Adrenal gland (tissue), 5 donors: ENCODE measurements at regions not wholly inside any gene's neighbourhood (a gene's known extent, or its start where the extent isn't known, plus 50 kb on each side); places are given as distances from the start of the nearest gene placed in this dataset.

Experiments
- POLR2A ChIP-seq, 2 donors: fragments of 450-650 bp; IDR thresholded peaks; one replicate each; pipeline ENCODE4 v1.6.1; 2017; ENCODE audit warnings: antibody characterized with exemption in 2 of 2, mild to moderate bottlenecking in 2 of 2, moderate library complexity in 1 of 2
- TF ChIP-seq, protein P1 (sequence below), 6 experiments: fragments of 450-650 bp in 4 of 6; fragments of 200-600 bp in 2 of 6; sonication (generic) in 1 of 6; IDR thresholded peaks; 1 replicate in 5 of 6; 2 replicates in 1 of 6; pipeline versions ENCODE4 v1.5.1 to v1.8.0; 2016 to 2021; ENCODE audit warnings: antibody characterized with exemption in 6 of 6, mild to moderate bottlenecking in 2 of 6, moderate library complexity in 1 of 6
- donor health status: DM: no; HTN: no; CAD: no.

DNA sequence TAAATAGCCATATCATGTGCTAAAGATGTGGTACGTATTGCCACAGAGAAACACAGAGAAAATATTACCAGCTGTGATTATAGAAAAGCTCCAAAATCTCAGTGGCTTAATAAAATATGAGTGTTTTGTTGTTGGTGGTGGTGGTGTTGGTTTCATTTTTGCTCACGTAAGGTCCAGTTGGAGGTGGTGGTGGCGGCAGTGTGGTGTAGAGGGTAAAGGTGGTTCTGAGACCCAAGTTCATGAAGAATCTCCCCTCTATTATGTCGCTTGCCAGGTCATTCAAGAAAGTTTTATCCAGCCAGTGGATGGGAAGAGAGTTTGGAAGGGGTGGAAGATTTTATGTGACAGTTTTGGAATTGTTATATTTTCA is 217.6 kb upstream of the SAMSN1 start:
- TF ChIP-seq, protein P1, sequence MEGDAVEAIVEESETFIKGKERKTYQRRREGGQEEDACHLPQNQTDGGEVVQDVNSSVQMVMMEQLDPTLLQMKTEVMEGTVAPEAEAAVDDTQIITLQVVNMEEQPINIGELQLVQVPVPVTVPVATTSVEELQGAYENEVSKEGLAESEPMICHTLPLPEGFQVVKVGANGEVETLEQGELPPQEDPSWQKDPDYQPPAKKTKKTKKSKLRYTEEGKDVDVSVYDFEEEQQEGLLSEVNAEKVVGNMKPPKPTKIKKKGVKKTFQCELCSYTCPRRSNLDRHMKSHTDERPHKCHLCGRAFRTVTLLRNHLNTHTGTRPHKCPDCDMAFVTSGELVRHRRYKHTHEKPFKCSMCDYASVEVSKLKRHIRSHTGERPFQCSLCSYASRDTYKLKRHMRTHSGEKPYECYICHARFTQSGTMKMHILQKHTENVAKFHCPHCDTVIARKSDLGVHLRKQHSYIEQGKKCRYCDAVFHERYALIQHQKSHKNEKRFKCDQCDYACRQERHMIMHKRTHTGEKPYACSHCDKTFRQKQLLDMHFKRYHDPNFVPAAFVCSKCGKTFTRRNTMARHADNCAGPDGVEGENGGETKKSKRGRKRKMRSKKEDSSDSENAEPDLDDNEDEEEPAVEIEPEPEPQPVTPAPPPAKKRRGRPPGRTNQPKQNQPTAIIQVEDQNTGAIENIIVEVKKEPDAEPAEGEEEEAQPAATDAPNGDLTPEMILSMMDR (IDR thresholded peaks at IDR 0.05): no peak
- no peak for TF ChIP-seq POLR2A (IDR thresholded peaks at IDR 0.05)
